ENCODE measurements at regions not wholly inside any gene's neighbourhood (a gene's known extent, or its start where the extent isn't known, plus 50 kb on each side); places are given as distances from the start of the nearest gene placed in this dataset.

DNA sequence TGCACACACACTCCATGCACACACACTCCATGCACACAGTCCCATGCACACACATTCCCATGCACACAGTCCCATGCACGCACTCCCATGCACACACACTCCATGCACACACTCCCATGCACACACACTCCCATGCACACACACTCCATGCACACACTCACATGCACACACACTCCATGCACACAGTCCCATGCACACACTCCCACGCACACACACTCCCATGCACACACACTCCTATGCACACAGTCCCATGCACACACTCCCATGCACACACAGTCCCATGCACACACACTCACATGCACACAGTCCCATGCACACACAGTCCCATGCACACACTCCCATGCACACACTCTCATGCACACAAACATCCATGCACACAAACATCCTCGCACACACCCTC, 168.4 kb downstream of the TTLL2 start:
- TF ChIP-seq, protein P1, sequence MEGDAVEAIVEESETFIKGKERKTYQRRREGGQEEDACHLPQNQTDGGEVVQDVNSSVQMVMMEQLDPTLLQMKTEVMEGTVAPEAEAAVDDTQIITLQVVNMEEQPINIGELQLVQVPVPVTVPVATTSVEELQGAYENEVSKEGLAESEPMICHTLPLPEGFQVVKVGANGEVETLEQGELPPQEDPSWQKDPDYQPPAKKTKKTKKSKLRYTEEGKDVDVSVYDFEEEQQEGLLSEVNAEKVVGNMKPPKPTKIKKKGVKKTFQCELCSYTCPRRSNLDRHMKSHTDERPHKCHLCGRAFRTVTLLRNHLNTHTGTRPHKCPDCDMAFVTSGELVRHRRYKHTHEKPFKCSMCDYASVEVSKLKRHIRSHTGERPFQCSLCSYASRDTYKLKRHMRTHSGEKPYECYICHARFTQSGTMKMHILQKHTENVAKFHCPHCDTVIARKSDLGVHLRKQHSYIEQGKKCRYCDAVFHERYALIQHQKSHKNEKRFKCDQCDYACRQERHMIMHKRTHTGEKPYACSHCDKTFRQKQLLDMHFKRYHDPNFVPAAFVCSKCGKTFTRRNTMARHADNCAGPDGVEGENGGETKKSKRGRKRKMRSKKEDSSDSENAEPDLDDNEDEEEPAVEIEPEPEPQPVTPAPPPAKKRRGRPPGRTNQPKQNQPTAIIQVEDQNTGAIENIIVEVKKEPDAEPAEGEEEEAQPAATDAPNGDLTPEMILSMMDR (conservative IDR thresholded peaks at IDR 0.05; ENCODE audit: low read depth, low read length), result no peak
- TF ChIP-seq EZH2 (IDR thresholded peaks at IDR 0.05; ENCODE audit: low read length, unreplicated experiment) (no peak), EZH2phosphoT487 (IDR thresholded peaks at IDR 0.05; ENCODE audit: borderline replicate concordance, low read length) (no peak)
